Mesenchymal stem cell (in vitro differentiated cells and primary cell): ENCODE measurements at regions not wholly inside any gene's neighbourhood (a gene's known extent, or its start where the extent isn't known, plus 50 kb on each side); places are given as distances from the start of the nearest gene placed in this dataset.

ENCODE experiments used
- DNase-seq: peaks from one replicate; pipeline ENCODE4 v3.0.0-alpha.2; 2013
- H2AFZ ChIP-seq: one replicate; pipeline ENCODE4 v1.6.1; 2013; ENCODE audit warnings: low read depth, mild to moderate bottlenecking, control low read depth, inconsistent platforms, low read length, moderate library complexity
- H2AK5ac ChIP-seq: 2 replicates; pipeline ENCODE4 v1.6.1; 2013; ENCODE audit warnings: low read length, moderate library complexity, mild to moderate bottlenecking, inconsistent platforms; ENCODE audit not compliant: severe bottlenecking
- H2BK120ac ChIP-seq: one replicate; pipeline ENCODE4 v1.6.1; 2013; ENCODE audit warnings: low read depth, mild to moderate bottlenecking, inconsistent platforms, low read length, moderate library complexity
- H2BK12ac ChIP-seq, 2 experiments: one replicate each; pipeline ENCODE4 v1.6.1; 2013; ENCODE audit warnings: inconsistent platforms in 2 of 2, low read length in 2 of 2, mild to moderate bottlenecking in 2 of 2, moderate library complexity in 2 of 2, control low read depth in 1 of 2
- H2BK15ac ChIP-seq: one replicate; pipeline ENCODE4 v1.6.1; 2013; ENCODE audit warnings: mild to moderate bottlenecking, low read depth, inconsistent platforms; ENCODE audit not compliant: poor library complexity, severe bottlenecking
- H2BK5ac ChIP-seq: 2 replicates; pipeline ENCODE4 v1.6.1; 2013; ENCODE audit warnings: low read depth, mild to moderate bottlenecking, low read length, control low read depth, inconsistent platforms; ENCODE audit not compliant: poor library complexity, severe bottlenecking
- H3K14ac ChIP-seq, 2 experiments: one replicate each; pipeline ENCODE4 v1.6.1; 2013; ENCODE audit warnings: inconsistent platforms in 2 of 2, low read length in 2 of 2, control low read depth in 1 of 2, mild to moderate bottlenecking in 1 of 2, moderate library complexity in 1 of 2
- H3K18ac ChIP-seq, 2 experiments: one replicate each; pipeline ENCODE4 v1.6.1; 2013; ENCODE audit warnings: inconsistent platforms in 2 of 2, low read length in 2 of 2, control low read depth in 1 of 2, low read depth in 1 of 2, mild to moderate bottlenecking in 1 of 2
- H3K23ac ChIP-seq, 2 experiments: one replicate each; pipeline ENCODE4 v1.6.1; 2013; ENCODE audit warnings: inconsistent platforms in 2 of 2, low read length in 2 of 2, mild to moderate bottlenecking in 2 of 2, moderate library complexity in 2 of 2, control low read depth in 1 of 2
- H3K27ac ChIP-seq: 2 replicates; pipeline ENCODE4 v1.5.1; 2013; ENCODE audit warnings: mild to moderate bottlenecking, moderate library complexity, low read length, control low read depth, inconsistent platforms; ENCODE audit not compliant: poor library complexity, severe bottlenecking
- H3K27me3 ChIP-seq, 2 experiments: 2 replicates each; pipeline versions ENCODE4 v1.6.1 to v1.7.0; 2013; ENCODE audit warnings: low read length in 2 of 2, mild to moderate bottlenecking in 2 of 2, moderate library complexity in 2 of 2, control low read depth in 1 of 2, inconsistent platforms in 1 of 2; ENCODE audit not compliant: control insufficient read depth in 1 of 2, insufficient read depth in 1 of 2
- H3K36me3 ChIP-seq, 2 experiments: 2 replicates each; pipeline versions ENCODE4 v1.6.1 to v1.7.0; 2013; ENCODE audit warnings: low read length in 2 of 2, control low read depth in 1 of 2, inconsistent platforms in 1 of 2, low read depth in 1 of 2, mild to moderate bottlenecking in 1 of 2; ENCODE audit not compliant: insufficient read depth in 2 of 2, control insufficient read depth in 1 of 2
- H3K4ac ChIP-seq, 2 experiments: one replicate each; pipeline ENCODE4 v1.6.1; 2013; ENCODE audit warnings: inconsistent platforms in 2 of 2, low read length in 2 of 2, mild to moderate bottlenecking in 2 of 2, moderate library complexity in 2 of 2, control low read depth in 1 of 2, low read depth in 1 of 2
- H3K4me1 ChIP-seq: 2 replicates; pipeline ENCODE4 v1.6.1; 2013; ENCODE audit warnings: low read depth, low read length, control low read depth; ENCODE audit not compliant: control insufficient read depth, insufficient read depth
- H3K4me2 ChIP-seq: 2 replicates; pipeline ENCODE4 v1.6.1; 2013; ENCODE audit warnings: low read length, mild to moderate bottlenecking, inconsistent platforms; ENCODE audit not compliant: poor library complexity, severe bottlenecking
- H3K4me3 ChIP-seq, 2 experiments: 2 replicates each; pipeline versions ENCODE4 v1.5.1 to v1.7.0; 2013; ENCODE audit warnings: low read length in 2 of 2, mild to moderate bottlenecking in 2 of 2, control low read depth in 1 of 2, low read depth in 1 of 2; ENCODE audit not compliant: insufficient read depth in 1 of 2
- H3K79me1 ChIP-seq: replicated peaks from 2 replicates; pipeline ENCODE4 v1.6.1; 2013; ENCODE audit warnings: mild to moderate bottlenecking, control low read depth, low read length, inconsistent platforms; ENCODE audit not compliant: poor library complexity, severe bottlenecking
- H3K9ac ChIP-seq: 2 replicates; pipeline ENCODE4 v1.7.0; 2013; ENCODE audit warnings: mild to moderate bottlenecking, low read length, moderate library complexity
- H3K9me3 ChIP-seq: 2 replicates; pipeline ENCODE4 v1.7.0; 2013; ENCODE audit warnings: mild to moderate bottlenecking, low read length; ENCODE audit not compliant: control insufficient read depth
- H4K8ac ChIP-seq: one replicate; pipeline ENCODE4 v1.6.1; 2013; ENCODE audit warnings: inconsistent platforms, mild to moderate bottlenecking, low read length, moderate library complexity
- H4K91ac ChIP-seq: one replicate; pipeline ENCODE4 v1.6.1; 2013; ENCODE audit warnings: mild to moderate bottlenecking, low read length, inconsistent platforms
- WGBS: methylation state at CpG from one replicate; pipeline ENCODE4 v1.1.7; 2013; ENCODE audit warnings: mixed read lengths; 5-methylcytosine and 5-hydroxymethylcytosine counted together

GRCh38 chr6:125584468-125584939 is 164.9 kb upstream of the HEY2 start:
- Histone ChIP-seq H4K91ac (no peak overlapping the region), H3K27me3 (no peaks in the 10 kb centered on the region), H2BK120ac (no peak overlapping the region), H3K4ac (no peak overlapping the region), H3K18ac (peak overlapping the region in 1 of 2 experiments; percentile 42), H2AK5ac (no peak overlapping the region), H3K4me3 (no peak overlapping the region), H3K4me1 (peaks cover 9% of the 10 kb centered on the region), H2AFZ (no peak overlapping the region), H3K36me3 (no peaks in the 10 kb centered on the region), H3K9me3 (no peaks in the 10 kb centered on the region), H3K14ac (no peak overlapping the region), H3K4me2 (no peak overlapping the region), H3K23ac (no peak overlapping the region), H3K79me1 (no peaks in the 10 kb centered on the region), H3K9ac (no peak overlapping the region), H3K27ac (peak overlapping the region; percentile 11), H2BK15ac (no peak overlapping the region), H2BK5ac (no peak overlapping the region), H4K8ac (no peak overlapping the region), H2BK12ac (no peak overlapping the region)
- DNase-seq = peak; percentile 77
- 6% methylated on average over 6 of the region's 9 CpGs for WGBS

GRCh38 chr6:125585470-125585869 is 164.0 kb upstream of the HEY2 start:
- Histone ChIP-seq H3K4me1 (peaks cover 9% of the 10 kb centered on the region), H3K18ac (peak overlapping the region in 1 of 2 experiments; percentile 62), H3K9ac (no peak overlapping the region), H3K4me2 (no peak overlapping the region), H3K27ac (peak overlapping the region; percentile 18), H2BK15ac (no peak overlapping the region), H2BK12ac (peak overlapping the region in 1 of 2 experiments; percentile 23), H3K4ac (no peak overlapping the region), H2BK5ac (no peak overlapping the region), H3K4me3 (no peak overlapping the region), H3K27me3 (no peaks in the 10 kb centered on the region), H3K14ac (peak overlapping the region in 1 of 2 experiments; percentile 13), H3K79me1 (no peaks in the 10 kb centered on the region), H4K8ac (no peak overlapping the region), H2AFZ (no peak overlapping the region), H3K9me3 (no peaks in the 10 kb centered on the region), H2BK120ac (no peak overlapping the region), H3K36me3 (no peaks in the 10 kb centered on the region), H4K91ac (no peak overlapping the region), H3K23ac (no peak overlapping the region), H2AK5ac (no peak overlapping the region)
- DNase-seq = no peak
- 90% methylated on average over 4 of the region's 4 CpGs for WGBS

- Histone ChIP-seq H2BK120ac (no peak overlapping the region), H4K91ac (no peak overlapping the region)
Observed at GRCh38 chr6:125586074-125586473, 163.4 kb upstream of the HEY2 start.

GRCh38 chr6:125586605-125587004 is 162.8 kb upstream of the HEY2 start:
- H3K27me3 ChIP-seq = no peaks in the 10 kb centered on the region
- no peak overlapping the region for H3K4ac ChIP-seq
- no peak overlapping the region for H3K27ac ChIP-seq
- H2BK12ac ChIP-seq = no peak overlapping the region
- no peak overlapping the region for H3K23ac ChIP-seq
- DNase-seq = no peak
- no peak overlapping the region for H4K91ac ChIP-seq
- H3K9ac ChIP-seq = no peak overlapping the region
- H2AFZ ChIP-seq = no peak overlapping the region
- no peak overlapping the region for H3K18ac ChIP-seq
- no peak overlapping the region for H2BK120ac ChIP-seq
- H3K4me1 ChIP-seq = peaks cover 9% of the 10 kb centered on the region
- no peak overlapping the region for H3K4me2 ChIP-seq
- no peak overlapping the region for H2BK5ac ChIP-seq
- H3K4me3 ChIP-seq = no peak overlapping the region
- H2AK5ac ChIP-seq = no peak overlapping the region
- H4K8ac ChIP-seq = no peak overlapping the region
- H3K9me3 ChIP-seq = no peaks in the 10 kb centered on the region
- no peaks in the 10 kb centered on the region for H3K36me3 ChIP-seq
- 98% methylated on average over 1 of the region's 1 CpG for WGBS
- no peak overlapping the region for H2BK15ac ChIP-seq
- no peaks in the 10 kb centered on the region for H3K79me1 ChIP-seq
- no peak overlapping the region for H3K14ac ChIP-seq

More at GRCh38 chr6:125586074-125586473, 163.4 kb upstream of the HEY2 start:
- Histone ChIP-seq H3K18ac (no peak overlapping the region), H2BK5ac (no peak overlapping the region), H3K4ac (no peak overlapping the region), H3K79me1 (no peaks in the 10 kb centered on the region), H2AK5ac (no peak overlapping the region), H3K36me3 (no peaks in the 10 kb centered on the region), H2BK12ac (peak overlapping the region in 1 of 2 experiments; percentile 21), H3K4me3 (no peak overlapping the region), H2BK15ac (no peak overlapping the region), H3K27ac (no peak overlapping the region), H3K23ac (no peak overlapping the region), H3K4me2 (no peak overlapping the region), H3K14ac (no peak overlapping the region), H3K27me3 (no peaks in the 10 kb centered on the region), H3K9ac (no peak overlapping the region), H3K9me3 (no peaks in the 10 kb centered on the region), H3K4me1 (peaks cover 9% of the 10 kb centered on the region), H2AFZ (no peak overlapping the region), H4K8ac (no peak overlapping the region)
- WGBS = 46% methylated on average over 3 of the region's 3 CpGs
- peak; percentile 26 for DNase-seq
